K562 (cell line): ENCODE measurements at regions not wholly inside any gene's neighbourhood (a gene's known extent, or its start where the extent isn't known, plus 50 kb on each side); places are given as distances from the start of the nearest gene placed in this dataset.

Experiments
- ATAC-seq: fragments of 200-7000 bp; cut with Tn5 transposase; 3 replicates; pipeline ENCODE4 v1.9.1; 2020; ENCODE audit warnings: moderate library complexity
- BruUV-seq: library from RNA; stranded (reverse); fragments of 400-500 nt; replicated peaks from 2 replicates; lab custom pipeline; 2021; lab: Mats Ljungman, UMichigan
- CTCF ChIA-PET: fragments of 300-600 bp; formaldehyde crosslinking; extraction: SDS; loops from one replicate; lab custom pipeline; 2021; ENCODE audit warnings: low intra/inter-chr PET ratio; lab: Yijun Ruan, JAX
- POLR2A ChIA-PET: fragments of 300-600, 350-650 bp; sonication (Branson Sonifier 250); formaldehyde crosslinking; extraction: SDS; loops from one replicate; lab custom pipeline; 2021; ENCODE audit warnings: antibody characterized with exemption, inconsistent platforms; lab: Yijun Ruan, JAX
- DNase-seq, 4 experiments: peaks; one replicate each; pipeline versions ENCODE4 v3.0.0 to v3.0.0-alpha.2; 2011 to 2018; ENCODE audit warnings: low spot score in 3 of 4, mixed read lengths in 3 of 4; ENCODE audit errors: extremely low read depth in 1 of 4
- FAIRE-seq: peaks from 2 replicates; lab custom pipeline; 2011; peaks lifted over from hg19 to GRCh38; lab: Jason Lieb, UNC
- H2AFZ ChIP-seq: 2 replicates; pipeline ENCODE4 v1.6.0; 2011; ENCODE audit warnings: low read depth, low read length, control low read depth, inconsistent platforms
- H3K27ac ChIP-seq: fragments of 200-600 bp; 3 replicates; pipeline ENCODE4 v1.8.0; 2011; ENCODE audit warnings: low read depth, mild to moderate bottlenecking, control low read depth, inconsistent platforms, low read length, moderate library complexity, mixed read lengths; ENCODE audit errors: extremely low read depth
- H3K27me3 ChIP-seq, 2 experiments: fragments of 300-600 bp in 1 of 2; 2 replicates in 1 of 2; 3 replicates in 1 of 2; pipeline versions ENCODE4 v1.6.0 to v1.8.0; 2011; ENCODE audit warnings: inconsistent platforms in 2 of 2, low read length in 2 of 2, mild to moderate bottlenecking in 1 of 2, mixed read lengths in 1 of 2, moderate library complexity in 1 of 2; ENCODE audit not compliant: control insufficient read depth in 2 of 2, insufficient read depth in 2 of 2
- H3K36me3 ChIP-seq: fragments of 300-600 bp; 3 replicates; pipeline ENCODE4 v1.8.0; 2011; ENCODE audit warnings: mild to moderate bottlenecking, low read length, inconsistent platforms; ENCODE audit not compliant: control insufficient read depth, insufficient read depth
- H3K4me1 ChIP-seq, 2 experiments: fragments of 200-600 bp in 1 of 2; replicated peaks in 1 of 2; 2 replicates in 1 of 2; 3 replicates in 1 of 2; pipeline versions ENCODE4 v1.5.1 to v1.8.0; 2011; ENCODE audit warnings: inconsistent platforms in 2 of 2, low read length in 2 of 2, mild to moderate bottlenecking in 1 of 2, mixed read lengths in 1 of 2, moderate library complexity in 1 of 2; ENCODE audit not compliant: control insufficient read depth in 2 of 2, insufficient read depth in 2 of 2
- H3K4me2 ChIP-seq: 2 replicates; pipeline ENCODE4 v1.6.1; 2011; ENCODE audit warnings: low read length, control low read depth, inconsistent platforms, mixed read lengths; ENCODE audit not compliant: insufficient read depth
- H3K4me3 ChIP-seq: fragments of 200-600 bp; sonication (generic), shearing (Covaris generic); 2 replicates; pipeline ENCODE4 v1.5.1; 2016; ENCODE audit warnings: control low read depth, inconsistent platforms
- H3K79me2 ChIP-seq: fragments of 200-600 bp; 3 replicates; pipeline ENCODE4 v1.8.0; 2011; ENCODE audit warnings: low read length, inconsistent platforms; ENCODE audit not compliant: control insufficient read depth, insufficient read depth
- H3K9ac ChIP-seq, 2 experiments: 2 replicates each; pipeline versions ENCODE4 v1.6.0 to v1.6.1; 2011; ENCODE audit warnings: low read depth in 2 of 2, low read length in 2 of 2, control low read depth in 1 of 2, inconsistent platforms in 1 of 2, mild to moderate bottlenecking in 1 of 2, mixed read lengths in 1 of 2; ENCODE audit not compliant: insufficient read depth in 1 of 2
- H3K9me1 ChIP-seq: one replicate; pipeline ENCODE4 v1.6.0; 2011; ENCODE audit warnings: inconsistent platforms, mild to moderate bottlenecking, low read length, moderate library complexity; ENCODE audit not compliant: control insufficient read depth, insufficient read depth
- H3K9me3 ChIP-seq: replicated peaks from 2 replicates; pipeline ENCODE4 v1.5.1; 2011; ENCODE audit warnings: low read depth, low read length, inconsistent platforms; ENCODE audit not compliant: control insufficient read depth, insufficient read depth
- H4K20me1 ChIP-seq: replicated peaks from 2 replicates; pipeline ENCODE4 v1.6.1; 2011; ENCODE audit warnings: low read length, inconsistent platforms, mixed read lengths; ENCODE audit not compliant: control insufficient read depth, insufficient read depth
- ATF7 ChIP-seq: fragments of 450-650 bp; IDR thresholded peaks from 2 replicates; pipeline ENCODE4 v1.7.1; 2014; ENCODE audit warnings: mild to moderate bottlenecking, moderate library complexity
- CBX5 ChIP-seq: IDR thresholded peaks from 2 replicates; pipeline ENCODE4 v1.6.1; 2014; ENCODE audit warnings: low read depth, borderline replicate concordance
- ETV6 ChIP-seq, 3 experiments: fragments of 150-350 bp in 1 of 3; sonication (generic) in 1 of 3; formaldehyde crosslinking in 1 of 3; IDR thresholded peaks; 2 replicates each; pipeline versions ENCODE4 v1.6.1 to v1.8.0; 2014 to 2022; ENCODE audit warnings: borderline replicate concordance in 2 of 3, low read depth in 2 of 3, antibody characterized with exemption in 1 of 3, low read length in 1 of 3, mild to moderate bottlenecking in 1 of 3, missing genetic modification reagents in 1 of 3
- FOSL1 ChIP-seq: fragments of 200-800 bp; sonication (Bioruptor generic); conservative IDR thresholded peaks from 2 replicates; pipeline ENCODE4 v1.6.1; 2016; ENCODE audit warnings: missing genetic modification characterization, missing compliant biosample characterization
- FOXP4 ChIP-seq: sonication (generic); formaldehyde crosslinking; IDR thresholded peaks from 2 replicates; pipeline ENCODE4 v1.8.0; 2022; ENCODE audit warnings: mild to moderate bottlenecking, missing genetic modification reagents, borderline replicate concordance
- HIVEP1 ChIP-seq: fragments of 250-450 bp; sonication (Bioruptor Pico); IDR thresholded peaks from 2 replicates; pipeline ENCODE4 v1.4.0; 2020; ENCODE audit warnings: mild to moderate bottlenecking
- MAFF ChIP-seq: IDR thresholded peaks from 2 replicates; pipeline ENCODE4 v1.6.1; 2012; ENCODE audit warnings: low read length, improper control_type of control experiment
- PHF20 ChIP-seq: fragments of 450-650 bp; IDR thresholded peaks from 2 replicates; pipeline ENCODE4 v1.6.1; 2018; ENCODE audit not compliant: partially characterized antibody
- POU5F1 ChIP-seq: fragments of 150-350 bp; IDR thresholded peaks from 2 replicates; pipeline ENCODE4 v1.6.1; 2014; ENCODE audit warnings: borderline replicate concordance, low read length, low read depth, mild to moderate bottlenecking; ENCODE audit not compliant: partially characterized antibody
- SMAD2 ChIP-seq: fragments of 150-350 bp; IDR thresholded peaks from 2 replicates; pipeline ENCODE4 v1.6.1; 2014; ENCODE audit warnings: low read depth, mild to moderate bottlenecking, low read length
- SNRNP70 ChIP-seq: fragments of 200-400 bp; formaldehyde crosslinking; optimal IDR thresholded peaks from 2 replicates; pipeline ENCODE3; 2017; ENCODE audit warnings: low read depth, low read length
- U2AF1 ChIP-seq: fragments of 200-400 bp; formaldehyde crosslinking; optimal IDR thresholded peaks from 2 replicates; pipeline ENCODE3; 2017; ENCODE audit warnings: mild to moderate bottlenecking, low read depth, low read length, moderate library complexity
- ZKSCAN1 ChIP-seq: fragments of 150-350 bp; IDR thresholded peaks from 2 replicates; pipeline ENCODE4 v1.6.1; 2016; ENCODE audit warnings: low read depth, low read length
- ZZZ3 ChIP-seq: fragments of 450-650 bp; IDR thresholded peaks from 2 replicates; pipeline ENCODE4 v1.6.1; 2016; ENCODE audit warnings: antibody characterized with exemption, mild to moderate bottlenecking, moderate library complexity
- WGBS: fragments of 100-300 bp; shearing (Covaris generic); methylation state at CpG from one replicate; pipeline ENCODE4 v1.1.6; 2016; ENCODE audit warnings: low coverage, mixed read lengths; ENCODE audit not compliant: insufficient coverage; ENCODE audit errors: missing lambda C conversion rate; 5-methylcytosine and 5-hydroxymethylcytosine counted together
- in situ Hi-C: fragments of 300-500 bp; cut with MboI; formaldehyde crosslinking; loops from 4 replicates; pipeline ENCODE4 v1.15.0; 2018; ENCODE audit warnings: inconsistent platforms, mixed read lengths
- intact Hi-C: fragments of 100-400 bp; cut with micrococcal nuclease; formaldehyde crosslinking; loops from 2 replicates; pipeline ENCODE4 v1.14.2; 2022
- TF ChIP-seq, protein P1 (sequence below): conservative IDR thresholded peaks from 2 replicates; pipeline ENCODE4 v1.6.1; 2011; ENCODE audit warnings: low read depth, mild to moderate bottlenecking, low read length; ENCODE audit not compliant: control insufficient read depth
- TF ChIP-seq, protein P2 (sequence below): sonication (generic); formaldehyde crosslinking; IDR thresholded peaks from 2 replicates; pipeline ENCODE4 v1.9.0; 2022; ENCODE audit warnings: mild to moderate bottlenecking, missing genetic modification reagents
- TF ChIP-seq, protein P3 (sequence below): IDR thresholded peaks from 2 replicates; pipeline ENCODE4 v1.6.1; 2014; ENCODE audit warnings: antibody characterized with exemption

- ChIA-PET POLR2A (no interaction called here), CTCF (no interaction called here)
- no peak overlapping the region for H3K4me2 ChIP-seq
- intact Hi-C loops, result no loop called here
- H3K4me3 ChIP-seq, result no peak overlapping the region
- H3K27ac ChIP-seq, result no peak overlapping the region
- H4K20me1 ChIP-seq, result no peaks in the 10 kb centered on the region; the same call in 1 of the 2 replicates
- H2AFZ ChIP-seq, result no peak overlapping the region
- no peaks in the 10 kb centered on the region for H3K27me3 ChIP-seq
- in situ Hi-C loops, result no loop called here
- no peaks in the 10 kb centered on the region for H3K4me1 ChIP-seq
- ATAC-seq (no peak), DNase-seq (no peak)
- no peak for TF ChIP-seq SNRNP70
- TF ChIP-seq POU5F1, result no peak
- TF ChIP-seq, protein P1, sequence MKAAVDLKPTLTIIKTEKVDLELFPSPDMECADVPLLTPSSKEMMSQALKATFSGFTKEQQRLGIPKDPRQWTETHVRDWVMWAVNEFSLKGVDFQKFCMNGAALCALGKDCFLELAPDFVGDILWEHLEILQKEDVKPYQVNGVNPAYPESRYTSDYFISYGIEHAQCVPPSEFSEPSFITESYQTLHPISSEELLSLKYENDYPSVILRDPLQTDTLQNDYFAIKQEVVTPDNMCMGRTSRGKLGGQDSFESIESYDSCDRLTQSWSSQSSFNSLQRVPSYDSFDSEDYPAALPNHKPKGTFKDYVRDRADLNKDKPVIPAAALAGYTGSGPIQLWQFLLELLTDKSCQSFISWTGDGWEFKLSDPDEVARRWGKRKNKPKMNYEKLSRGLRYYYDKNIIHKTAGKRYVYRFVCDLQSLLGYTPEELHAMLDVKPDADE, result no peak
- TF ChIP-seq ZZZ3, result no peak
- TF ChIP-seq ETV6 (IDR thresholded peaks at IDR 0.05; ENCODE audit: borderline replicate concordance in 1 of 2, low read depth in 2 of 2, low read length in 1 of 2), result no peak
- TF ChIP-seq ETV6 (CRISPR knock-in tag; IDR thresholded peaks at IDR 0.05; ENCODE audit: borderline replicate concordance), result no peak
- no peak for TF ChIP-seq ATF7
- no peak for TF ChIP-seq FOSL1 (tag)
- no peak for TF ChIP-seq HIVEP1
- TF ChIP-seq SMAD2, result no peak
- no peak for TF ChIP-seq ZKSCAN1
- no peak for TF ChIP-seq CBX5
- TF ChIP-seq, protein P2, sequence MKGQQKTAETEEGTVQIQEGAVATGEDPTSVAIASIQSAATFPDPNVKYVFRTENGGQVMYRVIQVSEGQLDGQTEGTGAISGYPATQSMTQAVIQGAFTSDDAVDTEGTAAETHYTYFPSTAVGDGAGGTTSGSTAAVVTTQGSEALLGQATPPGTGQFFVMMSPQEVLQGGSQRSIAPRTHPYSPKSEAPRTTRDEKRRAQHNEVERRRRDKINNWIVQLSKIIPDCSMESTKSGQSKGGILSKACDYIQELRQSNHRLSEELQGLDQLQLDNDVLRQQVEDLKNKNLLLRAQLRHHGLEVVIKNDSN (CRISPR knock-in tag), result no peak
- TF ChIP-seq, protein P3, sequence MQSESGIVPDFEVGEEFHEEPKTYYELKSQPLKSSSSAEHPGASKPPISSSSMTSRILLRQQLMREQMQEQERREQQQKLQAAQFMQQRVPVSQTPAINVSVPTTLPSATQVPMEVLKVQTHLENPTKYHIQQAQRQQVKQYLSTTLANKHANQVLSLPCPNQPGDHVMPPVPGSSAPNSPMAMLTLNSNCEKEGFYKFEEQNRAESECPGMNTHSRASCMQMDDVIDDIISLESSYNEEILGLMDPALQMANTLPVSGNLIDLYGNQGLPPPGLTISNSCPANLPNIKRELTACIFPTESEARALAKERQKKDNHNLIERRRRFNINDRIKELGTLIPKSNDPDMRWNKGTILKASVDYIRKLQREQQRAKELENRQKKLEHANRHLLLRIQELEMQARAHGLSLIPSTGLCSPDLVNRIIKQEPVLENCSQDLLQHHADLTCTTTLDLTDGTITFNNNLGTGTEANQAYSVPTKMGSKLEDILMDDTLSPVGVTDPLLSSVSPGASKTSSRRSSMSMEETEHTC, result no peak
- TF ChIP-seq U2AF1, result no peak
- no peak for TF ChIP-seq PHF20
- no peak for TF ChIP-seq FOXP4 (CRISPR knock-in tag)
- no peak for TF ChIP-seq MAFF
- TF ChIP-seq, all 486 proteins: peak for 0
- 10% methylated on average over 2 of the region's 2 CpGs for WGBS
- H3K79me2 ChIP-seq, result no peaks in the 10 kb centered on the region
- no TSS peak for BruUV-seq
- H3K36me3 ChIP-seq, result no peaks in the 10 kb centered on the region
- H3K9me1 ChIP-seq, result no peaks in the 10 kb centered on the region
- no peaks in the 10 kb centered on the region for H3K9me3 ChIP-seq
- FAIRE-seq, result no peak
- no peak overlapping the region for H3K9ac ChIP-seq
Measured at GRCh38 chr3:124347418-124347817, 355.5 kb upstream of the ROPN1 start.
